MCF 10A (cell line): ENCODE measurements at regions not wholly inside any gene's neighbourhood (a gene's known extent, or its start where the extent isn't known, plus 50 kb on each side); places are given as distances from the start of the nearest gene placed in this dataset.

Source experiments
- BruUV-seq: library from RNA; stranded (reverse); fragments of 400-500 nt; replicated peaks from 2 replicates; lab custom pipeline; 2021; lab: Mats Ljungman, UMichigan
- CTCF ChIA-PET: fragments of 300-600 bp; sonication (Branson Sonifier 250); formaldehyde crosslinking; extraction: SDS; loops from one replicate; lab custom pipeline; 2021; ENCODE audit warnings: antibody characterized with exemption, inconsistent platforms; lab: Yijun Ruan, JAX
- POLR2A ChIA-PET: fragments of 300-600, 350-650 bp; sonication (Branson Sonifier 250); formaldehyde crosslinking; extraction: SDS; loops from one replicate; lab custom pipeline; 2020; ENCODE audit warnings: antibody characterized with exemption, inconsistent platforms; lab: Yijun Ruan, JAX
- DNase-seq: peaks from one replicate; pipeline ENCODE4 v3.0.0-alpha.2; 2018; ENCODE audit not compliant: unreplicated experiment
- H3K27ac Mint-ChIP-seq: one replicate; pipeline ENCODE4 v1.8.0; 2022; ENCODE audit warnings: mild to moderate bottlenecking, low read depth, mixed read lengths; ENCODE audit not compliant: unreplicated experiment
- H3K27me3 Mint-ChIP-seq: one replicate; pipeline ENCODE4 v1.8.0; 2022; ENCODE audit warnings: mixed read lengths; ENCODE audit not compliant: insufficient read depth, unreplicated experiment
- H3K36me3 Mint-ChIP-seq: one replicate; pipeline ENCODE4 v1.8.0; 2022; ENCODE audit warnings: mild to moderate bottlenecking, moderate library complexity, mixed read lengths; ENCODE audit not compliant: insufficient read depth, unreplicated experiment
- H3K4me1 Mint-ChIP-seq: one replicate; pipeline ENCODE4 v1.8.0; 2022; ENCODE audit warnings: mixed read lengths; ENCODE audit not compliant: insufficient read depth, unreplicated experiment
- H3K4me3 Mint-ChIP-seq: one replicate; pipeline ENCODE4 v1.8.0; 2022; ENCODE audit warnings: mild to moderate bottlenecking, moderate library complexity, mixed read lengths; ENCODE audit not compliant: unreplicated experiment
- H3K9me3 Mint-ChIP-seq: one replicate; pipeline ENCODE4 v1.8.0; 2022; ENCODE audit warnings: mixed read lengths; ENCODE audit not compliant: unreplicated experiment
- intact Hi-C: fragments of 100-400 bp; cut with micrococcal nuclease; formaldehyde crosslinking; loops from 2 replicates; pipeline ENCODE4 v1.14.1; 2022
- TF ChIP-seq, protein P1 (sequence below): fragments of 200-600 bp; IDR thresholded peaks from one replicate; pipeline ENCODE4 v1.8.0; 2022; ENCODE audit warnings: antibody characterized with exemption, mild to moderate bottlenecking; ENCODE audit not compliant: unreplicated experiment

- Mint-ChIP-seq H3K4me1 (peaks cover 24% of the 10 kb centered on the region), H3K27me3 (no peaks in the 10 kb centered on the region), H3K9me3 (no peaks in the 10 kb centered on the region), H3K4me3 (no peak overlapping the region), H3K36me3 (peaks cover 5% of the 10 kb centered on the region), H3K27ac (peak overlapping the region; percentile 97)
- TF ChIP-seq, protein P1, sequence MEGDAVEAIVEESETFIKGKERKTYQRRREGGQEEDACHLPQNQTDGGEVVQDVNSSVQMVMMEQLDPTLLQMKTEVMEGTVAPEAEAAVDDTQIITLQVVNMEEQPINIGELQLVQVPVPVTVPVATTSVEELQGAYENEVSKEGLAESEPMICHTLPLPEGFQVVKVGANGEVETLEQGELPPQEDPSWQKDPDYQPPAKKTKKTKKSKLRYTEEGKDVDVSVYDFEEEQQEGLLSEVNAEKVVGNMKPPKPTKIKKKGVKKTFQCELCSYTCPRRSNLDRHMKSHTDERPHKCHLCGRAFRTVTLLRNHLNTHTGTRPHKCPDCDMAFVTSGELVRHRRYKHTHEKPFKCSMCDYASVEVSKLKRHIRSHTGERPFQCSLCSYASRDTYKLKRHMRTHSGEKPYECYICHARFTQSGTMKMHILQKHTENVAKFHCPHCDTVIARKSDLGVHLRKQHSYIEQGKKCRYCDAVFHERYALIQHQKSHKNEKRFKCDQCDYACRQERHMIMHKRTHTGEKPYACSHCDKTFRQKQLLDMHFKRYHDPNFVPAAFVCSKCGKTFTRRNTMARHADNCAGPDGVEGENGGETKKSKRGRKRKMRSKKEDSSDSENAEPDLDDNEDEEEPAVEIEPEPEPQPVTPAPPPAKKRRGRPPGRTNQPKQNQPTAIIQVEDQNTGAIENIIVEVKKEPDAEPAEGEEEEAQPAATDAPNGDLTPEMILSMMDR: no peak
- POLR2A ChIA-PET: interaction anchor here (1.0 to 3.0 kb wide), 16 partner anchors 13 to 108 kb away, joined by 3 to 39 read pairs (median 10); partner anchors contain the start of gene DLG1
- CTCF ChIA-PET: interaction anchor here (0.6 to 2.6 kb wide), 5 partner anchors 27 to 136 kb away, joined by 3 to 16 read pairs (median 3); no protein-coding TSS in a partner anchor
- no TSS peak for BruUV-seq
- no peak for DNase-seq
- intact Hi-C loops: loop anchor here (1.0 to 2.0 kb wide), 2 partner anchors 21 to 95 kb away; partner anchors contain the start of gene DLG1
Observed at GRCh38 chr3:197393711-197394110, 95.3 kb upstream of the DLG1 start.

GRCh38 chr3:197392961-197393360 lies 94.5 kb upstream of the DLG1 start:
- H3K4me3 Mint-ChIP-seq: no peak overlapping the region
- BruUV-seq: no TSS peak
- intact Hi-C loops: no loop called here

DNA sequence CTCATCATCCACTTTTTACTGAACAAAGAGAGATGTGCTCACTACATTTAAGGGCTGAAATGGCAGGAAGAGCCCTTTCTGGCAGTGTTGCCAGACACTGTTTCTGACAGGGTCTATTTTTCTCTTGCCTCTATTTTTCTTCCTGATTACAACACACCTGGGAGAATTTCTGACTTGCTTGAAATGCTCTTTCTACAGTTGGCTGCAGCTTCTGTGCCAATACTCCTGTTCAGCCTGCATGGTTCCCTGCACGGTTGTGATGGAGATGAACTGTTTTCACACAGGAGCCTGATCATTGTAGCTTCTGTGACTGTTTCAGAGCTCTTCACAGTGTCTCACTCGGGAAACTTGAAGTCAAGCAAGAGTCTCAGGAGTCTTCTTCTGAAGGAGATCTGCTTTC lies 83.0 kb upstream of the DLG1 start:
- TF ChIP-seq, protein P1: no peak
- intact Hi-C loops: no loop called here
- Mint-ChIP-seq H3K9me3 (no peaks in the 10 kb centered on the region), H3K4me3 (no peak overlapping the region), H3K27ac (no peak overlapping the region), H3K27me3 (peaks cover 1% of the 10 kb centered on the region), H3K36me3 (no peaks in the 10 kb centered on the region), H3K4me1 (peaks cover 14% of the 10 kb centered on the region)
- BruUV-seq: no TSS peak
- DNase-seq: no peak
- ChIA-PET POLR2A (interaction anchor here (1.0 to 1.6 kb wide), 2 partner anchors 13 to 98 kb away, joined by 3 to 5 read pairs; no protein-coding TSS in a partner anchor), CTCF (no interaction called here)

More at GRCh38 chr3:197392961-197393360, 94.5 kb upstream of the DLG1 start:
- peaks cover 20% of the 10 kb centered on the region for H3K4me1 Mint-ChIP-seq
- no peaks in the 10 kb centered on the region for H3K9me3 Mint-ChIP-seq
- CTCF ChIA-PET: no interaction called here
- peaks cover 4% of the 10 kb centered on the region for H3K27me3 Mint-ChIP-seq
- DNase-seq: no peak
- H3K27ac Mint-ChIP-seq: no peak overlapping the region
- POLR2A ChIA-PET: interaction anchor here (0.6 to 3.0 kb wide), 3 partner anchors 25 to 178 kb away, joined by 3 to 12 read pairs (median 3); no protein-coding TSS in a partner anchor
- H3K36me3 Mint-ChIP-seq: peaks cover 5% of the 10 kb centered on the region
- TF ChIP-seq, protein P1: no peak

GRCh38 chr3:197380786-197381185 lies 82.4 kb upstream of the DLG1 start:
- Mint-ChIP-seq H3K4me3 (no peak overlapping the region), H3K27ac (no peak overlapping the region), H3K36me3 (no peaks in the 10 kb centered on the region), H3K9me3 (no peaks in the 10 kb centered on the region), H3K4me1 (peaks cover 18% of the 10 kb centered on the region), H3K27me3 (no peaks in the 10 kb centered on the region)
- no TSS peak for BruUV-seq
- DNase-seq: no peak
- TF ChIP-seq, protein P1: no peak
- ChIA-PET CTCF (no interaction called here), POLR2A (interaction anchor here (1.0 to 1.6 kb wide), 3 partner anchors 14 to 98 kb away, joined by 3 to 5 read pairs (median 5); no protein-coding TSS in a partner anchor)
- intact Hi-C loops: no loop called here
